ENCODE measurements at regions not wholly inside any gene's neighbourhood (a gene's known extent, or its start where the extent isn't known, plus 50 kb on each side); places are given as distances from the start of the nearest gene placed in this dataset.

DNA sequence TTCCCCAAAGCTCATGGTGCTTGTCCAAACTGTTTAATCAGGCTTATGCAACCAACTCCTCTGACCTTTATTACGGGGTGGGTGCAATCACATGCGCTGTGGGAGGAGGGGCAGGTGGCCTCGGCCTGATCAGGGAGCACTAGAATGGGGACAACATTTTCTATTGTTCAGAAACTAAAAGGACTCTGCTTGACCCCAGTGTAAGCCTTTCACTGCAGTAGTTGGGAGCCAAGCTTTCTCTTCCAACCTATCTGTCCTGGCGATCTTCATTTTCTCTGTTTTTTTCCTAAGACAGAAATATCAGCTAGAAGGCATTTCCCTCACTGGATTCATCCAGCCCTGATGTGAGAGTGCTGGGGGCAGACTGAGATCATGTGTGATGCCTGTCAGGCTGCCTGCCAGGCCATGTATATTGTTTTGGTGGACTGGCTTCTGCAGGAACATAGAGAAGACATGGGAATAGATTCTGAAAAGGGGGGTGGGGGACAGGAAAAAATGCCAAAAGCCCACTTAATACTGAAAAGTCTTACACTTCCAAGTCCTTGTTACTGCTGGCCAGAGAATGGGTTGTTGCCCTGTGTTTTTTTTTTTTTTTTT is 627.0 kb upstream of the TBL1XR1 start (continued):
- TF ChIP-seq XBP1 (CRISPR knock-in tag; IDR thresholded peaks at IDR 0.05) (no peak), AKAP8 (CRISPR knock-in tag; IDR thresholded peaks at IDR 0.05) (no peak), ESRRA (CRISPR knock-in tag; IDR thresholded peaks at IDR 0.05; ENCODE audit: low read depth) (peak; percentile 75), CREM (IDR thresholded peaks at IDR 0.05) (peak; percentile 76), CREM (CRISPR knock-in tag; IDR thresholded peaks at IDR 0.05) (no peak), ZFP37 (CRISPR knock-in tag; IDR thresholded peaks at IDR 0.05; ENCODE audit: borderline replicate concordance) (peak; percentile 52; the same call in 1 of the 2 replicates), ZNF333 (CRISPR knock-in tag; IDR thresholded peaks at IDR 0.05; ENCODE audit: borderline replicate concordance) (no peak), GATA4 (IDR thresholded peaks at IDR 0.05; ENCODE audit: borderline replicate concordance, low read depth) (peak; percentile 62; the same call in 1 of the 2 replicates), CBX5 (CRISPR knock-in tag; IDR thresholded peaks at IDR 0.05; ENCODE audit: borderline replicate concordance) (peak; percentile 87; the same call in 1 of the 2 replicates), ZNF547 (CRISPR knock-in tag; IDR thresholded peaks at IDR 0.05) (peak; percentile 41; the same call in 1 of the 2 replicates), SMARCE1 (IDR thresholded peaks at IDR 0.05; ENCODE audit: borderline replicate concordance) (no peak), ZNF816 (CRISPR knock-in tag; IDR thresholded peaks at IDR 0.05; ENCODE audit: borderline replicate concordance) (no peak), NFYC (CRISPR knock-in tag; IDR thresholded peaks at IDR 0.05) (peak; percentile 35; the same call in 1 of the 2 replicates), TBX2 (CRISPR knock-in tag; IDR thresholded peaks at IDR 0.05; ENCODE audit: borderline replicate concordance) (peak; percentile 78; the same call in 1 of the 2 replicates), HOXA3 (CRISPR knock-in tag; IDR thresholded peaks at IDR 0.05) (peak; percentile 76), PAF1 (CRISPR knock-in tag; IDR thresholded peaks at IDR 0.05) (no peak), ZNF24 (IDR thresholded peaks at IDR 0.05) (no peak), ZNF296 (CRISPR knock-in tag; conservative IDR thresholded peaks at IDR 0.05) (no peak), ZNF883 (CRISPR knock-in tag; IDR thresholded peaks at IDR 0.05; ENCODE audit: not compliant biosample characterization) (no peak), TSC22D2 (CRISPR knock-in tag; IDR thresholded peaks at IDR 0.05; ENCODE audit: borderline replicate concordance) (no peak), ZSCAN25 (CRISPR knock-in tag; IDR thresholded peaks at IDR 0.05) (peak; percentile 40; the same call in 1 of the 2 replicates), ZNF343 (CRISPR knock-in tag; IDR thresholded peaks at IDR 0.05) (no peak; the same call in 1 of the 2 replicates), ELF1 (CRISPR knock-in tag; IDR thresholded peaks at IDR 0.05) (no peak)
- TF ChIP-seq, protein P1, sequence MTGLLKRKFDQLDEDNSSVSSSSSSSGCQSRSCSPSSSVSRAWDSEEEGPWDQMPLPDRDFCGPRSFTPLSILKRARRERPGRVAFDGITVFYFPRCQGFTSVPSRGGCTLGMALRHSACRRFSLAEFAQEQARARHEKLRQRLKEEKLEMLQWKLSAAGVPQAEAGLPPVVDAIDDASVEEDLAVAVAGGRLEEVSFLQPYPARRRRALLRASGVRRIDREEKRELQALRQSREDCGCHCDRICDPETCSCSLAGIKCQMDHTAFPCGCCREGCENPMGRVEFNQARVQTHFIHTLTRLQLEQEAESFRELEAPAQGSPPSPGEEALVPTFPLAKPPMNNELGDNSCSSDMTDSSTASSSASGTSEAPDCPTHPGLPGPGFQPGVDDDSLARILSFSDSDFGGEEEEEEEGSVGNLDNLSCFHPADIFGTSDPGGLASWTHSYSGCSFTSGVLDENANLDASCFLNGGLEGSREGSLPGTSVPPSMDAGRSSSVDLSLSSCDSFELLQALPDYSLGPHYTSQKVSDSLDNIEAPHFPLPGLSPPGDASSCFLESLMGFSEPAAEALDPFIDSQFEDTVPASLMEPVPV (CRISPR knock-in tag; IDR thresholded peaks at IDR 0.05): 0 out of 2 replicates have a peak, but pooled peaks have one; percentile 27
- TF ChIP-seq, protein P2, sequence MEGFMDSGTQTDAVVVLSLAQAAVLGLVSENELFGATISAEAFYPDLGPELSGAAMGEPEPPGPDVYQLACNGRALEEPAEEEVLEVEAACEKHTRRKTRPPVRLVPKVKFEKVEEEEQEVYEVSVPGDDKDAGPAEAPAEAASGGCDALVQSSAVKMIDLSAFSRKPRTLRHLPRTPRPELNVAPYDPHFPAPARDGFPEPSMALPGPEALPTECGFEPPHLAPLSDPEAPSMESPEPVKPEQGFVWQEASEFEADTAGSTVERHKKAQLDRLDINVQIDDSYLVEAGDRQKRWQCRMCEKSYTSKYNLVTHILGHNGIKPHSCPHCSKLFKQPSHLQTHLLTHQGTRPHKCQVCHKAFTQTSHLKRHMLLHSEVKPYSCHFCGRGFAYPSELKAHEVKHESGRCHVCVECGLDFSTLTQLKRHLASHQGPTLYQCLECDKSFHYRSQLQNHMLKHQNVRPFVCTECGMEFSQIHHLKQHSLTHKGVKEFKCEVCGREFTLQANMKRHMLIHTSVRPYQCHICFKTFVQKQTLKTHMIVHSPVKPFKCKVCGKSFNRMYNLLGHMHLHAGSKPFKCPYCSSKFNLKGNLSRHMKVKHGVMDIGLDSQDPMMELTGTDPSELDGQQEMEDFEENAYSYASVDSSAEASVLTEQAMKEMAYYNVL (CRISPR knock-in tag; IDR thresholded peaks at IDR 0.05; ENCODE audit: borderline replicate concordance): peak; percentile 86; the same call in 1 of the 2 replicates
- TF ChIP-seq, protein P3, sequence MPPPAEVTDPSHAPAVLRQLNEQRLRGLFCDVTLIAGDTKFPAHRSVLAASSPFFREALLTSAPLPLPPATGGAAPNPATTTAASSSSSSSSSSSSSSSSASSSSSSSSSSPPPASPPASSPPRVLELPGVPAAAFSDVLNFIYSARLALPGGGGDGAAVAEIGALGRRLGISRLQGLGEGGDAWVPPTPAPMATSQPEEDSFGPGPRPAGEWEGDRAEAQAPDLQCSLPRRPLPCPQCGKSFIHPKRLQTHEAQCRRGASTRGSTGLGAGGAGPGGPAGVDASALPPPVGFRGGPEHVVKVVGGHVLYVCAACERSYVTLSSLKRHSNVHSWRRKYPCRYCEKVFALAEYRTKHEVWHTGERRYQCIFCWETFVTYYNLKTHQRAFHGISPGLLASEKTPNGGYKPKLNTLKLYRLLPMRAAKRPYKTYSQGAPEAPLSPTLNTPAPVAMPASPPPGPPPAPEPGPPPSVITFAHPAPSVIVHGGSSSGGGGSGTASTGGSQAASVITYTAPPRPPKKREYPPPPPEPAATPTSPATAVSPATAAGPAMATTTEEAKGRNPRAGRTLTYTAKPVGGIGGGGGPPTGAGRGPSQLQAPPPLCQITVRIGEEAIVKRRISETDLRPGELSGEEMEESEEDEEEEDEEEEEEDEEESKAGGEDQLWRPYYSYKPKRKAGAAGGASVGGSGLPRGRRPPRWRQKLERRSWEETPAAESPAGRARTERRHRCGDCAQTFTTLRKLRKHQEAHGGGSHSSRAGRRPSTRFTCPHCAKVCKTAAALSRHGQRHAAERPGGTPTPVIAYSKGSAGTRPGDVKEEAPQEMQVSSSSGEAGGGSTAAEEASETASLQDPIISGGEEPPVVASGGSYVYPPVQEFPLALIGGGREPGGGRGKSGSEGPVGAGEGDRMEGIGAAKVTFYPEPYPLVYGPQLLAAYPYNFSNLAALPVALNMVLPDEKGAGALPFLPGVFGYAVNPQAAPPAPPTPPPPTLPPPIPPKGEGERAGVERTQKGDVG (CRISPR knock-in tag; IDR thresholded peaks at IDR 0.05; ENCODE audit: borderline replicate concordance): no peak
